Transverse colon (tissue), 4 donors: ENCODE measurements at regions not wholly inside any gene's neighbourhood (a gene's known extent, or its start where the extent isn't known, plus 50 kb on each side); places are given as distances from the start of the nearest gene placed in this dataset.

Source experiments
- DNase-seq: peaks from one replicate; pipeline ENCODE4 v3.0.0-alpha.2; 2019
- H3K27ac ChIP-seq, 4 donors: fragments of 200-600 bp; sonication (generic); 2 replicates each; pipeline ENCODE4 v1.5.1; 2016 to 2018; ENCODE audit warnings: inconsistent platforms in 4 of 4
- H3K27me3 ChIP-seq: fragments of 200-600 bp; sonication (generic); 2 replicates; pipeline ENCODE4 v1.5.1; 2017; ENCODE audit warnings: inconsistent platforms
- H3K36me3 ChIP-seq, 4 donors: fragments of 200-600 bp; sonication (generic); 2 replicates each; pipeline ENCODE4 v1.5.1; 2017 to 2019; ENCODE audit warnings: inconsistent platforms in 4 of 4
- H3K4me1 ChIP-seq, 4 donors: fragments of 200-600 bp; sonication (generic); 2 replicates each; pipeline ENCODE4 v1.5.1; 2017 to 2020; ENCODE audit warnings: inconsistent platforms in 4 of 4
- H3K4me3 ChIP-seq, 4 donors: fragments of 200-600 bp; sonication (generic); 1 replicate in 1 of 4; 2 replicates in 3 of 4; pipeline versions ENCODE4 v1.5.1 to v1.6.1; 2017 to 2019; ENCODE audit warnings: inconsistent platforms in 4 of 4
- H3K9me3 ChIP-seq, 2 donors: fragments of 200-600 bp; sonication (generic); 2 replicates each; pipeline ENCODE4 v1.5.1; 2017 to 2019; ENCODE audit warnings: inconsistent platforms in 2 of 2
- CTCF ChIP-seq, 5 experiments: fragments of 200-600 bp in 3 of 5; fragments of 450-650 bp in 2 of 5; sonication (generic) in 3 of 5; IDR thresholded peaks; 1 replicate in 2 of 5; 2 replicates in 3 of 5; pipeline ENCODE4 v1.5.1; 2016 to 2017; ENCODE audit warnings: antibody characterized with exemption in 5 of 5, inconsistent platforms in 3 of 5, mild to moderate bottlenecking in 2 of 5, moderate library complexity in 1 of 5
- EP300 ChIP-seq: sonication (generic); formaldehyde crosslinking; IDR thresholded peaks from one replicate; pipeline ENCODE4 v1.6.1; 2017; ENCODE audit warnings: antibody characterized with exemption, low read depth
- POLR2A ChIP-seq: fragments of 450-650 bp; IDR thresholded peaks from one replicate; pipeline ENCODE4 v1.6.1; 2016; ENCODE audit warnings: antibody characterized with exemption, mild to moderate bottlenecking, moderate library complexity
- POLR2AphosphoS5 ChIP-seq, 3 donors: sonication (generic); formaldehyde crosslinking; IDR thresholded peaks; one replicate each; pipeline ENCODE4 v1.6.1; 2016; ENCODE audit warnings: antibody characterized with exemption in 3 of 3
- WGBS, 2 donors: methylation state at CpG; one replicate each; pipeline ENCODE4 v1.1.5; 2018; ENCODE audit warnings: low coverage in 1 of 2; 5-methylcytosine and 5-hydroxymethylcytosine counted together
- in situ Hi-C, 4 donors: fragments of 200-750 bp; cut with MboI; loops; one replicate each; pipeline versions ENCODE4 v1.15.0 to v1.15.1; 2017; ENCODE audit warnings: low sequenced_read_pairs in 3 of 4, low pct_ligation_motif_present in 1 of 4, low pct_unique_long_range_greater_than_20kb in 1 of 4
- intact Hi-C: fragments of 100-400 bp; cut with DNase I; formaldehyde crosslinking; loops from one replicate; pipeline ENCODE4 v1.15.1; 2023; ENCODE audit warnings: low total_unique reads

GRCh38 chr2:146537477-146537876, 1307.4 kb upstream of the ACVR2A start:
- H3K36me3 ChIP-seq: no peaks in the 10 kb centered on the region
- no peaks in the 10 kb centered on the region for H3K4me1 ChIP-seq
- no peaks in the 10 kb centered on the region for H3K27me3 ChIP-seq
- intact Hi-C loops (no loop called here), in situ Hi-C loops (no loop called here)
- WGBS, 2 donors: 95 to 100% methylated on average over 2 of the region's 2 CpGs
- TF ChIP-seq POLR2AphosphoS5 (IDR thresholded peaks at IDR 0.05) (no peak), EP300 (no peak), CTCF (IDR thresholded peaks at IDR 0.05) (no peak), POLR2A (no peak)
- no peak overlapping the region for H3K4me3 ChIP-seq
- H3K9me3 ChIP-seq: no peaks in the 10 kb centered on the region
- H3K27ac ChIP-seq: no peak overlapping the region
- DNase-seq: no peak

GRCh38 chr2:146532509-146533147, 1312.2 kb upstream of the ACVR2A start:
- no peaks in the 10 kb centered on the region for H3K27me3 ChIP-seq
- H3K9me3 ChIP-seq: no peaks in the 10 kb centered on the region
- 61 to 81% methylated on average over 3 of the region's 3 CpGs for WGBS, 2 donors
- no peak for DNase-seq
- H3K27ac ChIP-seq: no peak overlapping the region
- no peak overlapping the region for H3K4me3 ChIP-seq
- no peaks in the 10 kb centered on the region for H3K4me1 ChIP-seq
- in situ Hi-C loops: no loop called here
- no peaks in the 10 kb centered on the region for H3K36me3 ChIP-seq
- intact Hi-C loops: no loop called here
- TF ChIP-seq CTCF (IDR thresholded peaks at IDR 0.05) (no peak), POLR2AphosphoS5 (IDR thresholded peaks at IDR 0.05) (no peak), EP300 (no peak), POLR2A (no peak)

GRCh38 chr2:146532009-146532408, 1312.8 kb upstream of the ACVR2A start:
- H3K36me3 ChIP-seq: no peaks in the 10 kb centered on the region
- H3K4me1 ChIP-seq: no peaks in the 10 kb centered on the region
- DNase-seq: no peak
- TF ChIP-seq EP300 (no peak), POLR2AphosphoS5 (IDR thresholded peaks at IDR 0.05) (no peak), CTCF (IDR thresholded peaks at IDR 0.05) (no peak), POLR2A (no peak)
- intact Hi-C loops: no loop called here
- no peaks in the 10 kb centered on the region for H3K9me3 ChIP-seq
- in situ Hi-C loops: no loop called here
- no peak overlapping the region for H3K27ac ChIP-seq
- no peaks in the 10 kb centered on the region for H3K27me3 ChIP-seq
- H3K4me3 ChIP-seq: no peak overlapping the region
- WGBS, 2 donors: 86 to 93% methylated on average over 3 of the region's 3 CpGs

GRCh38 chr2:146530886-146531285, 1313.9 kb upstream of the ACVR2A start:
- Histone ChIP-seq H3K27me3 (no peaks in the 10 kb centered on the region), H3K4me3 (no peak overlapping the region), H3K36me3 (no peaks in the 10 kb centered on the region), H3K27ac (no peak overlapping the region), H3K4me1 (no peaks in the 10 kb centered on the region), H3K9me3 (no peaks in the 10 kb centered on the region)
- in situ Hi-C loops (no loop called here), intact Hi-C loops (no loop called here)
- TF ChIP-seq POLR2AphosphoS5 (IDR thresholded peaks at IDR 0.05) (no peak), EP300 (no peak), CTCF (IDR thresholded peaks at IDR 0.05) (no peak), POLR2A (no peak)
- no peak for DNase-seq
